GM21390 (cell line): ENCODE measurements at regions not wholly inside any gene's neighbourhood (a gene's known extent, or its start where the extent isn't known, plus 50 kb on each side); places are given as distances from the start of the nearest gene placed in this dataset.
"Not testable (repeated sequence)": the region's sequence is repeated elsewhere in the genome, so short reads cannot be mapped to it uniquely, and the experiment has no call there.

Source experiments
- ATAC-seq: cut with Tn5 transposase; IDR thresholded peaks from one replicate; pipeline ENCODE4 v1.9.1; 2021; ENCODE audit not compliant: unreplicated experiment

DNA sequence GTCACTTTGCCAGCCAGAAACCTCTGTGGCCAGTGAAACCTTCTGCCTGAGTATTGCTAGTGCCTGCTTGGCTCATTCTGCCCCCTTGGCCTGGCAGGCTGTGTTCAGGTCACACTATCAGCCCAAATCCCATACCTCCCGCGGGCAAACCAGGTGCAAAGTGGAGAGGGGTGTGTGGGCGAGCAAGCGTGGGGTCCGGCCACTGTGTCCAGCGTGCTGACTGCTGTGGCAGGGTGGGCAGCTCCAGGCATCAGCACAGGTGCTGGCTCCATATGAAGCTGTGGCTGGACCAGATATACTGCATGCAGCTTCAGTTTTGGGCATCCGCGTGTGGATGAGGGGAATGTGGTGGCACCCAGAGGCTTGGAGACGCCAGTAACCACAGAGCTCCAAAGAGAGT, 576.5 kb upstream of the EDIL3 start:
- no peak for ATAC-seq

DNA sequence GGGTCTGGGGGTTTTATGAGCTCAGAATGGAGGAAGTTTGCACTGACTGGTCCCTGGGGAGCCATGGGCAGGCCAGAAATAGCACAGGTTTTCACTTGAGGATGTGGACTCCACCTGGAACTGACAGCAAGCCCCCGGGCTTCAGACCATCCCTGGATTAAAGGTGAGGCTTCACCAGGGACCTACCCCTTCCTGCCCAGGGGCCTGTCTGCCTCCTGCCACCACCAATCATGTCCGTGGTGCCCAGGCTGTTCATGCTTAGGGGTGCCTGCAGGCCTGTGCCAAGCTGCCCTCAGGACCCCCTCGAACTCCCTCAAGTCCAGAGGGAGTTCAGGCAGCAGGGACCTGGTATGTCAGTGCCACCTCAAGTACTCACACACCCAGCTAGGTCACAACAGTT, 577.2 kb upstream of the EDIL3 start:
- no peak for ATAC-seq

DNA sequence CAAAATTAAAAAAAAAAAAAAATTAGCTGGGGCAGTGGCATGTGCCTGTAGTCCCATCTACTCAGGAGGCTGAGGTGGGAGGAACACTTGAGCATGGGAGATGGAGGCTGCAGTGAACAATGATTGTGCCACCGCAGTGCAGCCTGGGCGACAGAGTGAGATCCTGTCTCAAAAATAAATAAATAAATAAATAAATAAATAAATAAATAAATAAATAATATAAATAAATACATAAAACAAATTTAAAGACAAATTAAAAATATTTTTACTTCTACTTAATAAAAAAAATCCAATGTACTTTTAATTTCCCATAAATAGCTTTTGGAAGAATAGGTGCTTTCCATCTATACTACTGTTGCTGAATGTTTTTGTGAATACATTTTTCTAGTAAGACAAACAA, 598.4 kb upstream of the EDIL3 start:
- no peak for ATAC-seq

DNA sequence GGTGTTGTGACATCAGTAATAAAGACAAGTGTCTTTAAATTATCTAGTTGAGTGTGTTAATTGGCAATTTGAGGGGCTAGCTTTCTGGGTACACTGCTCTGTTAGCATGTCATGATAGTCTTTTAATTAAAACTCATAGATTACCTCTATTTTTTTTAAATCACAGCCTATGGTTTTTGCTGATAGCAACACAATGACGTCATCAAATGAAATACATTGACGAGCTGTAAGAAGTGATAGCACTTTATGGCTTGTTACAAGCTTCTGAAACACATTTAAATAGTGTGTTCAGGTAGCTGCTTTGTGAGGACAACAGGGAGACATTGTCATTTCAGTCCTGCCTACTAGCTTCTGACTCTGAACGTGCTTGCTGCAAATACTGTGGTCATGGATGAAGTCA, 600.5 kb upstream of the EDIL3 start:
- ATAC-seq, result no peak

DNA sequence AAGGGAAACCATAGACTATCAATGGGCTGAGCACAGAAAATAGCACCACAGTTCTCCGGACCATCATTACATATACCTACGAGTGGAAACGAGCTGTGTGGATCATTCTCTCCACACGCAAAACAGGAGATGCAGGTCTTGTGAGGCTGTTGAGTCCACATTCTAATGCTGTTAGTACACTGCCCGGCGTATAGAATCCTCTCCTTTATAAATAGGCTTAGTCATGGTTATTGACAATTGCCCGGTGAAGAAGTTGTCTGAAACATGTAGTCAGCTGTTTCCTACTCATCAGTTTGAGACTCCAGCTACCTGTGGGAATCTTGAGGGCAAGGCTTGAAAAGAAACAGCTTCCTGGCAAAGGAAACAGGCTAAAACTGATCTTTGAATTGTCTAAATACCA, 602.0 kb upstream of the EDIL3 start:
- ATAC-seq, result no peak

DNA sequence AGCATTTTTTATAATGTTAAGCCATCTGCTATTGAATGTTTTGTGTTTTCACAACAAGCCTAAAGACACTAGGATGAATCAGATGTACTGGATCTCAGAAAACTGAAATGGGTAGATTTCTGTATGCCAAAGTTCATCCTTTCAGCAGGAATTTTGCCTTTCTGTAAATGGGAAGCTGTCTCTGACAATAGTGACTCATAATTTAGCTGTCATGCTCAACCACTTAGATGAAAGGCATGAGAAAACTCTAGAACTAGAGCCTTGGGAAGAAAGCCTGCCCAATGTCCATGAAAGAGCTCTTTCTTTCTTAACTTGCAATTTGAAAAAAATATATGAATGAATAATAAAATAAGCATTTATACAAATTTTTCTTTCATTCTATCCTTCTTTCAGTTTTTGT, 616.0 kb upstream of the EDIL3 start:
- no peak for ATAC-seq

DNA sequence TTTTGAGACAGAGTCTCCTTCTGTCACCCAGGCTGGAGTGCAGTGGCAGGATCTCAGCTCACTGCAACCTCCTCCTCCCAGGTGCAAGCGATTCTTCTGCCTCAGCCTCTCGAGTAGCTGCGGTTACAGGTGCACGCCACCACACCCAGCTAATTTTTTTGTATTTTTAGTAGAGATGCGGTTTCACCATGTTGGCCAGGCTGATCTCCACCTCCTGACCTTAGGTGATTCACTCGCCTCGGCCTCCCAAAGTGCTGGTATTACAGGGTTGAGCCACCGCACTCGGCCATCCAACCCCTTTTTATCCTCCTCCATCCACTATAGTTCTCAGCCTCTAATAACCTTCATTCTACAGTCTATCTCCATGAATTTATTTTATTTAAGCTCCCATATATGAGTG, 617.3 kb upstream of the EDIL3 start:
- not testable (repeated sequence) for ATAC-seq

DNA sequence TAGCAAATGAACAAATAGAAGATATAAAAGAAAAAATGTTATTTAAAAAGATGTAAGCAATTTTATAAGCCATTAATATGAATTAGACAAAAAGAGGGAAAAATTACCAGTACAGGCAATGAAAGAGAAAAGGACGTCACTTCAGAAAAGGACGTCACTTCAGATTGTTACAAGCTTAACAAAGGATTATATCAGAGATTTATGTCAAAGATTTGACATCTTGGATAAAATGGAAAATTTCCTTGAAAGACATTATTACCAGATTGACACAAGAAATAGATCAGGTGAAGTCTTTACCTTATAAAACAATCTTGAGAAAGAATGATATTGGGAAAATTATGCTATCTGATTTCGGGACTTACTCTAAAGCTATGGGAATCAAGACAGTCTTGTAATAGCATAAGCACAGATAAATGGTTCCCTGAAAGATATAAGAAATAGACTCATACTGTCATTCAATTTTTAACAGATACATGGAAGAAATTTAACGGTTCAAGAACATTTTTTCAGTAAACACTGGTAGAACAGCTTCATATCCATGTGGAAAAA, 625.4 kb upstream of the EDIL3 start:
- ATAC-seq, result no peak

DNA sequence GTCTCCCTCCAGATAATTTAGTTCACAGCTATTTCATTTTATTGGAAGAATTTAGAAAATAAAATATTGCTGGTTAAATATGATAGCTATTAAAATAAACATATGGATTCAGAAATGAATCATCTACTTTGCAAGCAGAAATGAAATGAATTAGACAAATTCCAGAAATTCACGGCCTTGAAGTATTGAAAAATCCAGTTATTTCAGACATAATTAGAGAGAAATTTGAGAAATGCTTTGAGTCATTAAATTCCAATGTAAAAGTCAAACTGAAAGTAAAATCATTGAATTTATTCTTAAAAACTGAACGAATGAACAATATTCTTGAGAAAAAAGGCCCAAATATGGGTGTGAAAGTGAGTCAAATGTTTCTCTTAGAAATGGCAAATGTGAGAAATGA, 632.6 kb upstream of the EDIL3 start:
- ATAC-seq, result no peak

DNA sequence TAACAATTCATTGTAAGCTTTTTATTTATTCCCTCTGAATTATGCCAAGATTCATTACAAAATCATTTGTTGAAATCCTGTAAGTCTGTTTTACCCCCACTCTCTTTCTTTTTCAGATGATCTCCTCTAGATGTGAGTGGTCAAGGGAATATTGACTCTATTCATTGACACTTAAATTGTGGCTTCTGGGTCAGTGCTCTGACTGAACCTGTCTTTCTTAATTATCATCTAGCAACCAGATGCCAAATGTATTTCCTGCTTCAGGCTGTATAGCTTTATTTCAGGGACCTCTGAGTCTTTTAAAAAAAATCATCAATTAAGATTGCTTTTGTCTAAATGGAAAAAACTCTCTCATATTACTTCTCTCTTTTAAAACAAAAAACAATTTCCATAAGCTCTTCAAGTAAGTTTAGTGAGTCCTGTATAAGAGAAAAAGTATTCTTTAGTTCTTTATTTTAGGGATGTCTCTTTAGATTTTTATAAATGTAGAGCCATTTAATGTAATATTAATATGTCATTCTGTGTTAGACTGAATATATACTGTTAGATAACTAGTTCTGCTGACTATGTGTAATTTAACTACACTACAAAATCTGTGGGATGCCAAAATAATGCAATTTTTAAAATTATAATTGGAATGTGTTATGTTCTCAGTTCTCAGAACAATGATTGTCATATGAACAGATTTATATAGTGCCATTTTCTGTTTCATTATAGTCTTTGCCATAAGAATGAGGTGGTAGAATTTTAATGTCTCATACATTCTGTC, 645.8 kb upstream of the EDIL3 start:
- no peak for ATAC-seq

DNA sequence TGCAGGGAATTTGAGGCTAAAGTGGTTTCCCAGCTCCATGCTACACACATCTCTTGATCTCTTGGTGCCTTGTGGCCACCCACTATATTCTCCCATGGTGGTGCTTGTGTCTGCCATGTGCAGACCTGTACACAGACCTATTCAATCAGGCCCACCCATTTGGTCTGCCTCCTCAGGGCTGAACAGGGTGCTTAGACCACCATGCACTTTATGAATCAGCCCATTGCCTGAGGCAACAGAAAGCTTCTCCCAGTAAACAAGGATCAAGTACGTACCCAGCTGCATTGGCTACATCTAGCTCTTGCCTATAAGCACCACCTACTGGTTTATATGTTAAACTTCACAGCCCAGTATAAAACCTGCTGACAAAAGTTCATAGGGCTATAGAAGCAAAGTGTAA, 664.3 kb upstream of the EDIL3 start:
- ATAC-seq, result no peak

DNA sequence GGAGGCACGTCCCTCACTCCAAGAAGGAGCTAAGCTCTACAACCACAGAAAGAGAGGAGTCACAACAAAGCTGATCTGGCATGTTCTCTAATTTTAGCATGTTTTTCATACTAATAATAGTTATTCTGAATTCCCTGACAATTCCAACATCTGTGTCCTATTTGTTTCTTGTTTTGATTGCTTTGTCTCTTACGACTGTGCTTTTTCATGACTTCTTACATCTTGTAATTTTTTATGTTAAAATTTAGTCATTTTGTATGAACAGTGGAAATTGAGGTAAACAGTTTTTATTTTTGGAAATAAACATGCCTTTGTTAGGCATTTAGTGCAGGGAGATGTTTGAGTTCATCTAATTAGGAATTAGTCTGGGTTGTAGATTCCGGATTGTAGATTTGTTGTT, 668.1 kb upstream of the EDIL3 start:
- ATAC-seq, result no peak

DNA sequence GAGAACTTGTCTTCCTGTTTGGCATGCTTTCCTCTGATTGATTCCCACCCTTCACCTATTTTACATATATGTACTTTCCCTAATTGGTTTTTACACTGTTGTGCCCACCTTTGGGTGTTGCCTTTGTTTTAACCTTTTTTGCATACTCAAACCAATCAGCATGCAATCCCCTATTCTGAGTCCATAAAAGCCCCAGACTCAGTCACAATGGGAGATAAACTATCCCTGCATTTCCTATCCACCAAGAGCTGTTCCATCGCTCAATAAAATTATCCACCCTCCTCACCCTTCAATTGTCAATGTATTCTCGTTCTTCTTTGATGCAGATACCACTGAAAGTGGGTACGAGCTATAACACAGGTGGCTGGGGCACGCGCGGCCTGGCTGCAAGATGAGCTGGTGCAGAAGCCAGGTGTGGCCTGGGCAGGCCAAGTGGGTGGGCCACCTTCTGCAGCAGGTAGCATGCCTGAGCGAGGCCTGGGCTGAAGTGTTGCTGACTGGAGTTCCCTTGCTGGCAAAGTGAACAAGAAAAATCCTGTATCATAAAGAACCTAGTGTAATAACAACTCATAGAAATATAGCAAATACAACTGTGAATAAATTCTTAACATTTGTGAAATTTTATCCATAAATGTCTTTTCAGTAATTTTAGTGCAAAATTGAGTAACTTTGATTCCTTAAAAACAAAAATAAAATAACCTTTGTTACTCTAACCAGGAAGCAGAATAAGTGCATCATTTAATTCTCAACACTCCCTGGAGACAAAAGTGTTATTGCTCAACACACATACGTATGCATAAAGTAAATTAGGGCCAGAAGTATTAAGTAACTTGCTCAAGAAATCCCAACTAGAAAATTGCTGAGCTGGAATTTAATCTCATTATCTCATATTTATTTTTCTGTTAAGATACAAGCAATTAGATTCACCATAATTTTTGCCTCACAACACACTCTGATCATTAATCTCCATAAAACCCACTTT, 685.3 kb upstream of the EDIL3 start:
- no peak for ATAC-seq

DNA sequence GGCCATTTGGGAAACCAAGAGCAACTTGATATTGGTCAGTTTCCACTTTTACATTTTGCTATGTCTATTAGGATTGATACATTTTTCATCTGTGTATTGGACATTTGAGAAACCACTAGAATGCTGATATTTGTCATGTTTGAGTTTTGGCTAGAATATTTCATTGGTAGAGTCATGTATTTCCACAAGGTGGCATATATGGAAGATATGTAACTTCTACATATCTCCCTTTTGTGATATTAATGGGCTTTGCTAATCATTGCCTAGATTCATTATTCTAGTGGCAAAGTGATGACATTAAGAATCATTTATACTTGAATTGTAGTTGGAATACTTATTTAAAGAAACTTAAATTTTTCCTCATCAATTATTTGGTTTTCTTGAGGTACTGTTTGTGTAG, 692.9 kb upstream of the EDIL3 start:
- ATAC-seq, result no peak

DNA sequence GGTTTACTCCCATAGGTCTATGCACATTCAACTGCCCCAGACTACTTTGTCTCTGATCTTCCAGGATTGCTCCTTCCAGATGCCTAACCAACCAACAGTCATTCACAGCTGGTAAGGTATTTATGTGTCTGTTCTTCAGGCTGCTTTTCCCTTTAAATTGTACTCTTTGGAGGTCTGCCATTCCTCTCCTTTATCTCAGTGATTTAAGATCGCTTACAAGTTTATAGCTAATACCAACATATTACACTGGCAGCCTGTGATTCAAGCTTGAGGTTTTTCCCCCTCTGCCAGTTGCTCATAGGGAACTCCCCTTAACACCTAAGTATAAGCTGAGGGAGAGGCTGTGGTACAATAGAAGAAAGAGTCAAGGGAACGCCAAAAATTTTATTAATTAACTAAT, 711.7 kb upstream of the EDIL3 start:
- no peak for ATAC-seq

DNA sequence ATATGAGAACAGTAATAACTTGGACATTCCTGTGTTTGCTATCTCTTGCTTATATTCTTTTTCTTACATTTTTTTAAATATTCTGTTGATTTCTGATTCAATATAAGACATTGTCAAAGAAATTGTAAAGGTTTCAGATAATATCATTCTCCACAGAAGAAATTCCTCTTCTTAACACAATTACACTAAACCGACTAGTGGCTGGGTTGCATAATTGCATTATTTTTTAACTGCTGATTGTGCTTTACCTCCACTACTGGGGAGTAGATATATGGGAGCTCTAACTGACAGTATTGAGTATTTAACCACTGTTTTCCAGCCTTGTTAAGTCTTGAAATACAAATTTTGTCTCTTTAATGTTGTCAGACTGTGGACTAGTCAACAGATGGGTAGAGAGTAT, 723.8 kb upstream of the EDIL3 start:
- no peak for ATAC-seq

DNA sequence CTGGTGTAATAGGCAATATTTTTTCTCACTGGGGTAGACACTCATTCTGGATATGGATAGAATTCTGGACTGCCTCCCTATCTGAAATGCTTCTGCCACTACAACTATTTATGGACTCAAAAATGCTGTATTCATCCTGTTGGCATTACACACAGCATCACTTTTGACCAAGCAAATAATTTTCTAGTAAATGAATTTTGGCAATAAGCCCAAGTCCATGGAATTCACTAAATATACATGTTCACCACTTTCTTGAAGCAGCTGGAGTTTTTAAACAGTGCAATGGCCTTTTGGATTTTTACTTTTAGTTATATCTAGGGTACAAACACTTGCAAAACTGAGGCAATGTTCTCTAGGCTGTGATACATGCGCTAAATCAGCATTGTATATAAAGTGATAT, 724.9 kb upstream of the EDIL3 start:
- ATAC-seq, result no peak

DNA sequence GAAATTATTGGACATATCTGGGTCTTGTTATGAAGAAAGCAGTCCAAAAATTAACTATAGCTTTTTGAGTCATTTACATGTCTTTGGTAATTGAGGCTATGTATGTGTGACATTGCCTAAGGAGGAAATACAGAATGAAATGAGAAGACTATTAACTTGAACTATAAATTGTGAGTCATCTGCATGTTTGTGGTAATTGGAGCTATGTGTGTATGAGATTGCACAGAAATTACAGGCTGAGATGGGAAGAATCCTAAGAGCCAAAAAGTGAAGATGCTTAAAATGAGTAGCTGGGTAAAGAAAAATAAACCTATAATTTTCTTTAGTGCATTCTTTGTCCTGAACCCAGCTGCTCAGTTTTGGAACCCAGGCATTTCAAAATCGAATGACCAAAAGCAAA, 747.6 kb upstream of the EDIL3 start:
- ATAC-seq, result no peak

DNA sequence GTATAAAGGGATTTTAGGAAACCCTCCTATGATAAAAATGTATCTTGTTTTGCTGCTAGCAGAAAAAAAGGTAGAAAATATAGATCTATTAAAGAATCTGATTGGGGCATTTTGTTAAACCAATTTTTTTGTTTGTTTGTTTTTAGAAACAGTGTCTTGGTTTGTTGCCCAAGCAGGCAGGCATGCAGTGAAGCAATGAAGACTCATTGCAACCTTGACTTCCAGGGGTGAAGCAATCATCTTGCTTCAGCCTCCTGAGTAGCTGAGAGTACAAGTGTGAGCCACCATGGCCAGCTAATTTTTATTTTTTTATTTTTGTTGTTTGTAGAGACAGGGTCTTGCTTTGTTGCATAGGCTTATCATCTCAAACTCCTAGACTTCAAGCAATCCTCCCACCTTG, 755.8 kb upstream of the EDIL3 start:
- ATAC-seq, result no peak

DNA sequence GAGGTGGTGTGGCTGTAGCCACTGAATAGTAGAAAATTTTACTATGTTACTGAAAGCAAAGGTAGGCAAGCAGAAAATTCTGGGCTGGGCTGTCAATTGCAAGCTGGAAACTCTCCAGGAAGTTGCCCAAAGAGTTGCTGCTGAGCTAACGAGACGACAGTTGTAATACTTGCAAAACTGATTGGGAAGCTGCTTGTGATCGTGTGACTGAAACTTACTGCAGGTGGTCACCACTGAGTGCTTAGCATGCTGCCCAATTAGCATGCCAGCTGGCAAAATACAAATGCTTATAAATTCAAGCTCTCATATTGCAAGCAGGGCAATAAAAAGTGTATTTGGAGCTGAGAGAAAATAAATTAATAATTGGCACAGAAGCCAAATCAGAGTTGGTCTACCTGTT, 758.5 kb upstream of the EDIL3 start:
- ATAC-seq, result no peak

DNA sequence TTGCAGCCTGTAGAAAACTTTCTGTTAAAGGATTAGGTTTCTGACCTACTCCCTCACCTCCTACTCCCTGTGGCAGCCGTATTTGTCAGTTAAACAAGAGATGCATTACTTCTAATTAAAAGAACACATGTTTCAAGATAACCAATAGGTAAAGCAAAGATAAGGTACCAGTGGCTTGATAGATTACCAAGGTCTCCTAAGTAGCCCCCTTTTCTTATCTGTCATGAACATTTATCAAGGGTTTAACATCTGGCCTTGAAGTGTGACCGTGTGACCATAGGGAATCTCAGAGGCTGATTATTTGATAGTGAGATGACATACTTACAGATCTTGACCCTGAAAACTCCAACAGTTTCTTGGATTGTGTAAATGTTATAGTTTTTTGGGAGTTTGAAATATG, 764.0 kb upstream of the EDIL3 start:
- ATAC-seq, result no peak

DNA sequence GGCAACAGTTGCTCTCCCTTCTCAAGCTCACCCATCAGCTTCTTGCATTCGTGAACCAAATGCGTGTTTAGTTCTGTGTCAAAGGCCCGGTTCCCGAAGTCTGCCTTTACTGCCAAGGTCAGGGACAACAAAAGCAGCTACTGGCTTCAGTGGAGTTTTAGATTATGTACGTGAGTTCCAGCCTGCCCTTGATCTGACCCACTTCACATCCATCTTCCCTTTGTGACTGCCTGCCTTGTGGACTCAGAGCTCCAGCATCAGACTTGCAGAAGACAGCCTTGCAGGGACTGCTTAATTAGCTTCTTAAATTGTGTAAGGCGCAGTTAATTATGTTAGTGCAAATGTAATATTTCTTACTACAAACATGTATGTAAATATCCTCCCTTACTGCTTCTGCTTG, 774.7 kb upstream of the EDIL3 start:
- ATAC-seq, result no peak
